ENCODE measurements at regions not wholly inside any gene's neighbourhood (a gene's known extent, or its start where the extent isn't known, plus 50 kb on each side); places are given as distances from the start of the nearest gene placed in this dataset.

DNA sequence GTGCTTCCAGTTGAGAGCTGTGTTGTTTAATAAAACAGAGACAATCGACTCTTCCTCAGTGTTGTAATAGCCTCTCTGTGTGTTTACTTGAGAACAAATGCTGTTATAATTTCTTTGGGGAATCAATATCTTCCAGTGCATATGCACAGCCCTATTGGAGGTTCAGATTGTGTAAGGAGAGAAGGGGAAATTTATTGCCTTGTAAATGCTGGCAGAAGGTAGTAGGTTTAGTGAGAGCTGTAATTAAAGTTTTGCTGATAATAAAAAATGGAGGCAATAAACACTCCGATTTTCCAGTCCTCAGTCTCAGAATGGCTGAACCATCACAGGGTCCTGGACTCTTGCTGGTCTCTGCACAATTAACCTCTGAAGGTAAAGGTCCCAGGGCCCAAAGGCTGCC is 128.3 kb downstream of the C5orf15 start:
- no peak for TF ChIP-seq CTCF (IDR thresholded peaks at IDR 0.05; ENCODE audit: low read depth, low read length, poor library complexity, severe bottlenecking)
- no peak for TF ChIP-seq EZH2phosphoT487 (IDR thresholded peaks at IDR 0.05; ENCODE audit: borderline replicate concordance, low read length)
